HepG2 (cell line): ENCODE measurements at regions not wholly inside any gene's neighbourhood (a gene's known extent, or its start where the extent isn't known, plus 50 kb on each side); places are given as distances from the start of the nearest gene placed in this dataset.

ENCODE experiments used
- ATAC-seq: fragments of 200-7000 bp; cut with Tn5 transposase; 3 replicates; pipeline ENCODE4 v1.9.1; 2020; ENCODE audit warnings: mild to moderate bottlenecking, moderate library complexity
- BruUV-seq: library from RNA; stranded (reverse); fragments of 400-500 nt; replicated peaks from 2 replicates; lab custom pipeline; 2021; lab: Mats Ljungman, UMichigan
- CTCF ChIA-PET: fragments of 300-600 bp; formaldehyde crosslinking; extraction: SDS; loops from one replicate; lab custom pipeline; 2021; ENCODE audit warnings: low total read pairs, inconsistent platforms, low intra/inter-chr PET ratio; lab: Yijun Ruan, JAX
- POLR2A ChIA-PET: fragments of 350-600 bp; sonication (Branson Sonifier 250); formaldehyde crosslinking; loops from one replicate; lab custom pipeline; 2020; ENCODE audit warnings: antibody characterized with exemption, inconsistent platforms; lab: Yijun Ruan, JAX
- DNase-seq: peaks from one replicate; pipeline ENCODE4 v3.0.0-alpha.2; 2015; ENCODE audit warnings: low spot score
- FAIRE-seq: peaks from 3 replicates; lab custom pipeline; 2011; peaks lifted over from hg19 to GRCh38; lab: Jason Lieb, UNC
- H2AFZ ChIP-seq: one replicate; pipeline ENCODE4 v1.6.1; 2011; ENCODE audit warnings: low read length, inconsistent platforms
- H3K27ac ChIP-seq: fragments of 300-600 bp; 3 replicates; pipeline ENCODE4 v1.8.0; 2011; ENCODE audit warnings: mixed run types, mild to moderate bottlenecking, mixed read lengths, low read length, inconsistent platforms; ENCODE audit not compliant: insufficient read depth; ENCODE audit errors: extremely low read length
- H3K27me3 ChIP-seq, 2 experiments: fragments of 200-600 bp in 1 of 2; 2 replicates in 1 of 2; 3 replicates in 1 of 2; pipeline versions ENCODE4 v1.6.0 to v1.8.0; 2011; ENCODE audit warnings: low read length in 2 of 2, mild to moderate bottlenecking in 2 of 2, moderate library complexity in 2 of 2, inconsistent platforms in 1 of 2; ENCODE audit not compliant: insufficient read depth in 2 of 2, control insufficient read depth in 1 of 2
- H3K36me3 ChIP-seq, 2 experiments: fragments of 200-600 bp in 1 of 2; replicated peaks in 1 of 2; 2 replicates in 1 of 2; 3 replicates in 1 of 2; pipeline versions ENCODE4 v1.5.1 to v1.8.0; 2011; ENCODE audit warnings: low read length in 2 of 2, inconsistent platforms in 1 of 2; ENCODE audit not compliant: insufficient read depth in 2 of 2, control insufficient read depth in 1 of 2
- H3K4me1 ChIP-seq: 2 replicates; pipeline ENCODE4 v1.5.1; 2012; ENCODE audit warnings: low read length, inconsistent platforms; ENCODE audit not compliant: insufficient read depth
- H3K4me2 ChIP-seq: 2 replicates; pipeline ENCODE4 v1.6.0; 2011; ENCODE audit warnings: low read depth, low read length, inconsistent platforms
- H3K4me3 ChIP-seq, 3 experiments: fragments of 200-600 bp in 1 of 3; sonication (generic), shearing (Covaris generic) in 1 of 3; replicated peaks in 1 of 3; 2 replicates each; pipeline ENCODE4 v1.5.1; 2011 to 2016; ENCODE audit warnings: low read length in 3 of 3, inconsistent platforms in 2 of 3, low read depth in 2 of 3, mild to moderate bottlenecking in 2 of 3, control low read depth in 1 of 3, mixed read lengths in 1 of 3; ENCODE audit not compliant: insufficient read depth in 1 of 3
- H3K79me2 ChIP-seq: one replicate; pipeline ENCODE4 v1.6.1; 2011; ENCODE audit warnings: low read length, inconsistent platforms; ENCODE audit not compliant: insufficient read depth
- H3K9ac ChIP-seq: 2 replicates; pipeline ENCODE4 v1.6.0; 2011; ENCODE audit warnings: mild to moderate bottlenecking, low read depth, low read length, inconsistent platforms; ENCODE audit not compliant: insufficient read depth
- H3K9me3 ChIP-seq: 2 replicates; pipeline ENCODE4 v1.5.1; 2012; ENCODE audit warnings: mild to moderate bottlenecking, low read length
- H4K20me1 ChIP-seq: 2 replicates; pipeline ENCODE4 v1.6.0; 2011; ENCODE audit warnings: inconsistent platforms, mild to moderate bottlenecking, low read length, moderate library complexity; ENCODE audit not compliant: insufficient read depth
- BORCS8-MEF2B ChIP-seq: sonication (generic); formaldehyde crosslinking; IDR thresholded peaks from 2 replicates; pipeline ENCODE4 v1.8.0; 2022; ENCODE audit warnings: mild to moderate bottlenecking, missing genetic modification reagents
- GATAD1 ChIP-seq: IDR thresholded peaks from 2 replicates; pipeline ENCODE4 v1.6.1; 2016; ENCODE audit warnings: missing genetic modification reagents, missing compliant biosample characterization
- MZF1 ChIP-seq: sonication (generic); formaldehyde crosslinking; IDR thresholded peaks from 2 replicates; pipeline ENCODE4 v1.8.1; 2023; ENCODE audit warnings: mild to moderate bottlenecking, missing genetic modification reagents, borderline replicate concordance
- RORA ChIP-seq: sonication (generic); formaldehyde crosslinking; IDR thresholded peaks from 2 replicates; pipeline ENCODE4 v1.5.0; 2020; ENCODE audit warnings: mild to moderate bottlenecking, missing genetic modification reagents, moderate library complexity
- SOX6 ChIP-seq, 2 experiments: fragments of 450-650 bp in 1 of 2; sonication (generic) in 1 of 2; formaldehyde crosslinking in 1 of 2; IDR thresholded peaks; 2 replicates each; pipeline versions ENCODE4 v1.4.0 to v1.6.1; 2017 to 2020; ENCODE audit warnings: antibody characterized with exemption in 1 of 2, mild to moderate bottlenecking in 1 of 2, missing genetic modification reagents in 1 of 2
- TP53 ChIP-seq: sonication (generic); formaldehyde crosslinking; conservative IDR thresholded peaks from 2 replicates; pipeline ENCODE4 v1.4.0; 2020; ENCODE audit warnings: missing genetic modification reagents
- ZNF569 ChIP-seq: sonication (generic); formaldehyde crosslinking; IDR thresholded peaks from 2 replicates; pipeline ENCODE4 v1.5.0; 2020; ENCODE audit warnings: mild to moderate bottlenecking, missing genetic modification reagents, moderate library complexity, borderline replicate concordance
- ZNF670 ChIP-seq: sonication (generic); formaldehyde crosslinking; IDR thresholded peaks from 2 replicates; pipeline ENCODE4 v1.8.0; 2022; ENCODE audit warnings: mild to moderate bottlenecking, missing genetic modification reagents, borderline replicate concordance
- WGBS: methylation state at CpG from one replicate; pipeline ENCODE4 v1.1.6; 2017; ENCODE audit warnings: low lambda C conversion rate; 5-methylcytosine and 5-hydroxymethylcytosine counted together
- in situ Hi-C: cut with HindIII; loops from 2 replicates; pipeline ENCODE4 v1.10.0; 2017; ENCODE audit warnings: low pct_unique_long_range_greater_than_20kb; ENCODE audit not compliant: extremely low pct_ligation_motif_present
- intact Hi-C: fragments of 100-400 bp; cut with micrococcal nuclease; formaldehyde crosslinking; loops from one replicate; pipeline ENCODE4 v1.10.0; 2022; ENCODE audit not compliant: unreplicated experiment
- TF ChIP-seq, protein P1 (sequence below): sonication (generic); formaldehyde crosslinking; IDR thresholded peaks from 2 replicates; pipeline ENCODE4 v1.4.0; 2020; ENCODE audit warnings: missing genetic modification reagents, borderline replicate concordance
- TF ChIP-seq, protein P2 (sequence below): sonication (generic); formaldehyde crosslinking; IDR thresholded peaks from 2 replicates; pipeline ENCODE4 v1.4.0; 2020; ENCODE audit warnings: missing genetic modification reagents, borderline replicate concordance
- TF ChIP-seq, protein P3 (sequence below): sonication (generic); formaldehyde crosslinking; IDR thresholded peaks from 2 replicates; pipeline ENCODE4 v1.5.0; 2020; ENCODE audit warnings: missing genetic modification reagents

DNA sequence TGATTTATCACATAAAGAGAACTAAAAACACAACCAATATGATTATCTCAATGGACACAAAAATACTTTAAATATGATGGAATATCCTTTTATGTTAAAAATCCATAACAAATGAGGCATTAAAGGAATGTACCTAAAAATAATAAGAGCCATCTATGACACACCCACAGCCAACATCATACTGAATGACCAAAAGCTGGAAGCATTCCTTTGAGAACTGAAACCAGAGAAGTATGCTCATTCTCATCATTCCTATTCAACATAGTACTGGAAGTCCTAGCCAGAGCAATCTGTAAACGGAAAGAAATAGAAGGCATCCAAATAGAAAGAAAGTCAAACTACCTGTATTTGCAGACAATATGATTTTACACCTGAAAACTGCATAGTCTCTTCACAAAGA is 671.0 kb downstream of the SLITRK1 start:
- in situ Hi-C loops = no loop called here
- WGBS = 4% methylated on average over 1 of the region's 1 CpG
- no TSS peak for BruUV-seq
- Histone ChIP-seq H3K27me3 (no peaks in the 10 kb centered on the region), H3K4me2 (no peak overlapping the region), H3K79me2 (no peaks in the 10 kb centered on the region), H3K36me3 (no peaks in the 10 kb centered on the region), H2AFZ (no peak overlapping the region), H3K9ac (no peak overlapping the region), H4K20me1 (no peaks in the 10 kb centered on the region), H3K4me3 (no peak overlapping the region), H3K4me1 (no peaks in the 10 kb centered on the region), H3K27ac (no peak overlapping the region), H3K9me3 (peaks cover 43% of the 10 kb centered on the region)
- FAIRE-seq = no peak
- CTCF ChIA-PET = no interaction called here
- no peak for DNase-seq
- POLR2A ChIA-PET = no interaction called here
- intact Hi-C loops = no loop called here
- ATAC-seq = no peak
- no peak for TF ChIP-seq RORA
- TF ChIP-seq, protein P1, sequence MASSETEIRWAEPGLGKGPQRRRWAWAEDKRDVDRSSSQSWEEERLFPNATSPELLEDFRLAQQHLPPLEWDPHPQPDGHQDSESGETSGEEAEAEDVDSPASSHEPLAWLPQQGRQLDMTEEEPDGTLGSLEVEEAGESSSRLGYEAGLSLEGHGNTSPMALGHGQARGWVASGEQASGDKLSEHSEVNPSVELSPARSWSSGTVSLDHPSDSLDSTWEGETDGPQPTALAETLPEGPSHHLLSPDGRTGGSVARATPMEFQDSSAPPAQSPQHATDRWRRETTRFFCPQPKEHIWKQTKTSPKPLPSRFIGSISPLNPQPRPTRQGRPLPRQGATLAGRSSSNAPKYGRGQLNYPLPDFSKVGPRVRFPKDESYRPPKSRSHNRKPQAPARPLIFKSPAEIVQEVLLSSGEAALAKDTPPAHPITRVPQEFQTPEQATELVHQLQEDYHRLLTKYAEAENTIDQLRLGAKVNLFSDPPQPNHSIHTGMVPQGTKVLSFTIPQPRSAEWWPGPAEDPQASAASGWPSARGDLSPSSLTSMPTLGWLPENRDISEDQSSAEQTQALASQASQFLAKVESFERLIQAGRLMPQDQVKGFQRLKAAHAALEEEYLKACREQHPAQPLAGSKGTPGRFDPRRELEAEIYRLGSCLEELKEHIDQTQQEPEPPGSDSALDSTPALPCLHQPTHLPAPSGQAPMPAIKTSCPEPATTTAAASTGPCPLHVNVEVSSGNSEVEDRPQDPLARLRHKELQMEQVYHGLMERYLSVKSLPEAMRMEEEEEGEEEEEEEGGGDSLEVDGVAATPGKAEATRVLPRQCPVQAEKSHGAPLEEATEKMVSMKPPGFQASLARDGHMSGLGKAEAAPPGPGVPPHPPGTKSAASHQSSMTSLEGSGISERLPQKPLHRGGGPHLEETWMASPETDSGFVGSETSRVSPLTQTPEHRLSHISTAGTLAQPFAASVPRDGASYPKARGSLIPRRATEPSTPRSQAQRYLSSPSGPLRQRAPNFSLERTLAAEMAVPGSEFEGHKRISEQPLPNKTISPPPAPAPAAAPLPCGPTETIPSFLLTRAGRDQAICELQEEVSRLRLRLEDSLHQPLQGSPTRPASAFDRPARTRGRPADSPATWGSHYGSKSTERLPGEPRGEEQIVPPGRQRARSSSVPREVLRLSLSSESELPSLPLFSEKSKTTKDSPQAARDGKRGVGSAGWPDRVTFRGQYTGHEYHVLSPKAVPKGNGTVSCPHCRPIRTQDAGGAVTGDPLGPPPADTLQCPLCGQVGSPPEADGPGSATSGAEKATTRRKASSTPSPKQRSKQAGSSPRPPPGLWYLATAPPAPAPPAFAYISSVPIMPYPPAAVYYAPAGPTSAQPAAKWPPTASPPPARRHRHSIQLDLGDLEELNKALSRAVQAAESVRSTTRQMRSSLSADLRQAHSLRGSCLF (CRISPR knock-in tag) = no peak
- no peak for TF ChIP-seq GATAD1 (CRISPR knock-in tag)
- no peak for TF ChIP-seq SOX6 (IDR thresholded peaks at IDR 0.05)
- TF ChIP-seq SOX6 (CRISPR knock-in tag; IDR thresholded peaks at IDR 0.05) = no peak
- TF ChIP-seq, protein P2, sequence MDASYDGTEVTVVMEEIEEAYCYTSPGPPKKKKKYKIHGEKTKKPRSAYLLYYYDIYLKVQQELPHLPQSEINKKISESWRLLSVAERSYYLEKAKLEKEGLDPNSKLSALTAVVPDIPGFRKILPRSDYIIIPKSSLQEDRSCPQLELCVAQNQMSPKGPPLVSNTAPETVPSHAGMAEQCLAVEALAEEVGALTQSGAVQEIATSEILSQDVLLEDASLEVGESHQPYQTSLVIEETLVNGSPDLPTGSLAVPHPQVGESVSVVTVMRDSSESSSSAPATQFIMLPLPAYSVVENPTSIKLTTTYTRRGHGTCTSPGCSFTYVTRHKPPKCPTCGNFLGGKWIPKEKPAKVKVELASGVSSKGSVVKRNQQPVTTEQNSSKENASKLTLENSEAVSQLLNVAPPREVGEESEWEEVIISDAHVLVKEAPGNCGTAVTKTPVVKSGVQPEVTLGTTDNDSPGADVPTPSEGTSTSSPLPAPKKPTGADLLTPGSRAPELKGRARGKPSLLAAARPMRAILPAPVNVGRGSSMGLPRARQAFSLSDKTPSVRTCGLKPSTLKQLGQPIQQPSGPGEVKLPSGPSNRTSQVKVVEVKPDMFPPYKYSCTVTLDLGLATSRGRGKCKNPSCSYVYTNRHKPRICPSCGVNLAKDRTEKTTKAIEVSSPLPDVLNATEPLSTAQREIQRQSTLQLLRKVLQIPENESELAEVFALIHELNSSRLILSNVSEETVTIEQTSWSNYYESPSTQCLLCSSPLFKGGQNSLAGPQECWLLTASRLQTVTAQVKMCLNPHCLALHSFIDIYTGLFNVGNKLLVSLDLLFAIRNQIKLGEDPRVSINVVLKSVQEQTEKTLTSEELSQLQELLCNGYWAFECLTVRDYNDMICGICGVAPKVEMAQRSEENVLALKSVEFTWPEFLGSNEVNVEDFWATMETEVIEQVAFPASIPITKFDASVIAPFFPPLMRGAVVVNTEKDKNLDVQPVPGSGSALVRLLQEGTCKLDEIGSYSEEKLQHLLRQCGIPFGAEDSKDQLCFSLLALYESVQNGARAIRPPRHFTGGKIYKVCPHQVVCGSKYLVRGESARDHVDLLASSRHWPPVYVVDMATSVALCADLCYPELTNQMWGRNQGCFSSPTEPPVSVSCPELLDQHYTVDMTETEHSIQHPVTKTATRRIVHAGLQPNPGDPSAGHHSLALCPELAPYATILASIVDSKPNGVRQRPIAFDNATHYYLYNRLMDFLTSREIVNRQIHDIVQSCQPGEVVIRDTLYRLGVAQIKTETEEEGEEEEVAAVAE = no peak
- TF ChIP-seq MZF1 (CRISPR knock-in tag) = no peak
- no peak for TF ChIP-seq TP53 (CRISPR knock-in tag)
- TF ChIP-seq ZNF670 = no peak
- no peak for TF ChIP-seq BORCS8-MEF2B (CRISPR knock-in tag)
- no peak for TF ChIP-seq ZNF569
- TF ChIP-seq, protein P3, sequence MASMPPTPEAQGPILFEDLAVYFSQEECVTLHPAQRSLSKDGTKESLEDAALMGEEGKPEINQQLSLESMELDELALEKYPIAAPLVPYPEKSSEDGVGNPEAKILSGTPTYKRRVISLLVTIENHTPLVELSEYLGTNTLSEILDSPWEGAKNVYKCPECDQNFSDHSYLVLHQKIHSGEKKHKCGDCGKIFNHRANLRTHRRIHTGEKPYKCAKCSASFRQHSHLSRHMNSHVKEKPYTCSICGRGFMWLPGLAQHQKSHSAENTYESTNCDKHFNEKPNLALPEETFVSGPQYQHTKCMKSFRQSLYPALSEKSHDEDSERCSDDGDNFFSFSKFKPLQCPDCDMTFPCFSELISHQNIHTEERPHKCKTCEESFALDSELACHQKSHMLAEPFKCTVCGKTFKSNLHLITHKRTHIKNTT (CRISPR knock-in tag) = no peak
